ENCODE measurements at regions not wholly inside any gene's neighbourhood (a gene's known extent, or its start where the extent isn't known, plus 50 kb on each side); places are given as distances from the start of the nearest gene placed in this dataset.

- TF ChIP-seq CTCF (IDR thresholded peaks at IDR 0.05) (no peak), POLR2A (IDR thresholded peaks at IDR 0.05) (no peak)
Measured at GRCh38 chr10:78320506-78320905, 286.8 kb downstream of the RPS24 start.

Data from testis (tissue), 2 donors.